DMS114 treated with DMSO at 0.1 percent for 48 hours (cell line): ENCODE measurements at regions not wholly inside any gene's neighbourhood (a gene's known extent, or its start where the extent isn't known, plus 50 kb on each side); places are given as distances from the start of the nearest gene placed in this dataset.

ENCODE experiments used
- DNase-seq: peaks from one replicate; lab custom pipeline; 2025; ENCODE audit not compliant: unreplicated experiment; lab: John Stamatoyannopoulos, UW

- DNase-seq, result no peak
Measured at GRCh38 chr5:152987131-152987530, 503.3 kb upstream of the GRIA1 start.

GRCh38 chr5:152990217-152990616 lies 500.3 kb upstream of the GRIA1 start:
- no peak for DNase-seq

GRCh38 chr5:152990649-152991048 lies 499.8 kb upstream of the GRIA1 start:
- no peak for DNase-seq

- no peak for DNase-seq
Measured at GRCh38 chr5:152994033-152994680, 496.3 kb upstream of the GRIA1 start.

- no peak for DNase-seq
Measured at GRCh38 chr5:152995214-152995725, 495.2 kb upstream of the GRIA1 start.

- DNase-seq, result no peak
Measured at GRCh38 chr5:153005711-153006110, 484.8 kb upstream of the GRIA1 start.

- DNase-seq, result no peak
Measured at GRCh38 chr5:153006681-153007080, 483.8 kb upstream of the GRIA1 start.

GRCh38 chr5:153014194-153014593 lies 476.3 kb upstream of the GRIA1 start:
- DNase-seq, result no peak

GRCh38 chr5:153018121-153018520 lies 472.3 kb upstream of the GRIA1 start:
- no peak for DNase-seq

GRCh38 chr5:153030755-153031725 lies 459.4 kb upstream of the GRIA1 start:
- no peak for DNase-seq

- no peak for DNase-seq
Measured at GRCh38 chr5:153039501-153039900, 451.0 kb upstream of the GRIA1 start.

- DNase-seq, result no peak
Measured at GRCh38 chr5:153043886-153044285, 446.6 kb upstream of the GRIA1 start.

GRCh38 chr5:153050496-153051179 lies 439.8 kb upstream of the GRIA1 start:
- DNase-seq, result no peak

- no peak for DNase-seq
Measured at GRCh38 chr5:153066281-153066680, 424.2 kb upstream of the GRIA1 start.

GRCh38 chr5:153067869-153068268 lies 422.6 kb upstream of the GRIA1 start:
- DNase-seq, result no peak

GRCh38 chr5:153079396-153079795 lies 411.1 kb upstream of the GRIA1 start:
- DNase-seq, result no peak

- DNase-seq, result no peak
Measured at GRCh38 chr5:153080940-153081339, 409.5 kb upstream of the GRIA1 start.

GRCh38 chr5:153081385-153081784 lies 409.1 kb upstream of the GRIA1 start:
- no peak for DNase-seq

GRCh38 chr5:153084511-153084910 lies 406.0 kb upstream of the GRIA1 start:
- no peak for DNase-seq

- DNase-seq, result no peak
Measured at GRCh38 chr5:153086486-153086885, 404.0 kb upstream of the GRIA1 start.

- DNase-seq, result no peak
Measured at GRCh38 chr5:153088538-153088937, 401.9 kb upstream of the GRIA1 start.
